ENCODE measurements at regions not wholly inside any gene's neighbourhood (a gene's known extent, or its start where the extent isn't known, plus 50 kb on each side); places are given as distances from the start of the nearest gene placed in this dataset.

DNA sequence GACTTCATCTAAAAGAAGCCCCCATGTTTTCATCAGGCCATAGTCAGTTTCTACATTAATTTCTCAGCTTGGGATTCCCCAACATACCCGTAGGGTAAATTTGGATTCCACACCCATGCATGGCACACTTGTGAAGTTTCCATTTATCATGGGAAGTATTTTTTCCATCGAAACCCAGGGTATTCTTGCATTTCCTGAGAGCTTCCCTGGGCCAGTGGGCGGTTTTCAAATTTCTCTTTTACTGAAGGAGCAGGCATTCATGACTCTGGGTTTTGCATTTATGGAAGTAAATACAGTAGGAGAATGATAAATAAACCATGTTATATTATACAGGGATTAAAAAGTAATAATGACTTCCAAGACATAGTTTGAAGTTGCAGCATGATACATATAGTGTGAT, 93.0 kb upstream of the MAP3K1 start:
- Mint-ChIP-seq H3K27ac (no peak overlapping the region), H3K4me3 (no peak overlapping the region), H3K4me1 (peaks cover 3% of the 10 kb centered on the region), H3K27me3 (peaks cover 16% of the 10 kb centered on the region), H3K36me3 (ENCODE audit: low read depth) (no peaks in the 10 kb centered on the region), H3K9me3 (peaks cover 3% of the 10 kb centered on the region)
- ChIA-PET CTCF (interaction anchor here (0.7 kb wide), 1 partner anchor 34 kb away, joined by 3 read pairs; no protein-coding TSS in a partner anchor), POLR2A (no interaction called here)
- DNase-seq = no peak

GRCh38 chr5:56717253-56717987, 97.9 kb upstream of the MAP3K1 start:
- Mint-ChIP-seq H3K36me3 (ENCODE audit: low read depth) (peaks cover 2% of the 10 kb centered on the region), H3K9me3 (peaks cover 5% of the 10 kb centered on the region), H3K4me3 (no peak overlapping the region), H3K4me1 (peaks cover 12% of the 10 kb centered on the region), H3K27me3 (peaks cover 22% of the 10 kb centered on the region), H3K27ac (no peak overlapping the region)
- DNase-seq = no peak
- ChIA-PET POLR2A (no interaction called here), CTCF (interaction anchor here (0.7 to 1.2 kb wide), 3 partner anchors 22 to 518 kb away, joined by 3 to 4 read pairs (median 3); no protein-coding TSS in a partner anchor)

DNA sequence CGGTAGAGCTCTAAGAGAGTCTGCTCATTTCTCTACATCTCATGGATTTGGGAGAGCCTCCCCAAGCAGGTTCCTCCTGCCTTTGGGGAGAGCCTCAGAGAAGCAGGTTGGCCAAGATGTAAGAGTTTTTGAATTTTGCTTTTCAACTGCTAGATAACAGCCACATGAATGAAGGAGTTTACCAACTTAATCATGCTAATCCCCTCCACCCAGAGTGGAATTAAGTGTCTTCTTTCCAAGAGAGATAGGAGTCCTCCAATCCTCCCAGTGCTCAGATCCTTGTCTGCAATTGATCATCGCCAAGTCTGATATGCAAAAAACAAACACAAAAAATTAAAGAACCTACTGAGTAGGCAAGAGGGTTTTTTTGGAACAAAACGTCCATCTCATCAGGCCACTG, 99.4 kb upstream of the MAP3K1 start:
- peaks cover 22% of the 10 kb centered on the region for H3K27me3 Mint-ChIP-seq
- H3K9me3 Mint-ChIP-seq = peaks cover 7% of the 10 kb centered on the region
- H3K4me3 Mint-ChIP-seq = no peak overlapping the region
- ChIA-PET POLR2A (no interaction called here), CTCF (no interaction called here)
- no peak for DNase-seq
- H3K27ac Mint-ChIP-seq = no peak overlapping the region
- H3K36me3 Mint-ChIP-seq (ENCODE audit: low read depth) = peaks cover 2% of the 10 kb centered on the region
- H3K4me1 Mint-ChIP-seq = peaks cover 20% of the 10 kb centered on the region

- peaks cover 16% of the 10 kb centered on the region for H3K36me3 Mint-ChIP-seq (ENCODE audit: low read depth)
- H3K4me3 Mint-ChIP-seq = no peak overlapping the region
- ChIA-PET CTCF (interaction anchor here (1.0 kb wide), 1 partner anchor 13 kb away, joined by 3 read pairs; no protein-coding TSS in a partner anchor), POLR2A (no interaction called here)
- H3K9me3 Mint-ChIP-seq = peaks cover 23% of the 10 kb centered on the region
- H3K4me1 Mint-ChIP-seq = peaks cover 34% of the 10 kb centered on the region
- peaks cover 16% of the 10 kb centered on the region for H3K27me3 Mint-ChIP-seq
- no peak for DNase-seq
- H3K27ac Mint-ChIP-seq = no peak overlapping the region
These were observed 102.3 kb upstream of the MAP3K1 start for GRCh38 chr5:56712895-56713591.

GRCh38 chr5:56710826-56711590, 104.3 kb upstream of the MAP3K1 start:
- no peak overlapping the region for H3K4me3 Mint-ChIP-seq
- peaks cover 9% of the 10 kb centered on the region for H3K27me3 Mint-ChIP-seq
- DNase-seq = no peak
- no peak overlapping the region for H3K27ac Mint-ChIP-seq
- H3K4me1 Mint-ChIP-seq = peaks cover 25% of the 10 kb centered on the region
- ChIA-PET CTCF (interaction anchor here (0.8 to 1.7 kb wide), 3 partner anchors 10 to 22 kb away, joined by 3 to 6 read pairs (median 3); no protein-coding TSS in a partner anchor), POLR2A (no interaction called here)
- peaks cover 26% of the 10 kb centered on the region for H3K9me3 Mint-ChIP-seq
- H3K36me3 Mint-ChIP-seq (ENCODE audit: low read depth) = peaks cover 20% of the 10 kb centered on the region

DNA sequence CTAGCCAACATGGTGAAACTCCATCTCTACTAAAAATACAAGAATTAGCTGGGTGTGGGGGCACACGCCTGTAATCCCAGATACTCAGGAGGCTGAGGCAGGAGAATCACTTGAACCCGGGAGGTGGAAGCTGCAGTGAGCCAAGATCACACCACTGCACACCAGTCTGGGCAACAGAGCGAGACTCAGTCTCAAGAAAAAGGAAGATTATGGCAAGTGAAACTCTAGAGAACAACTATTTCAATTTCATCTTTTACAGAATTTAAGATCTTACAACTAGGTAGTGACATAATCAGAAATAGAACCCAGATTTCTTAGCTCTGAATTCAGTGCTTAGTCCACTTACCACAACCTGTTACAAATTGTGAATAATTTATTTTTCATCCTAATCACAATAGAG, 108.8 kb upstream of the MAP3K1 start:
- Mint-ChIP-seq H3K36me3 (ENCODE audit: low read depth) (peaks cover 23% of the 10 kb centered on the region), H3K9me3 (peaks cover 25% of the 10 kb centered on the region), H3K4me1 (peaks cover 34% of the 10 kb centered on the region), H3K27me3 (peaks cover 6% of the 10 kb centered on the region), H3K27ac (no peak overlapping the region), H3K4me3 (no peak overlapping the region)
- CTCF ChIA-PET = interaction anchor here (1.0 to 1.2 kb wide), 2 partner anchors 10 to 14 kb away, joined by 3 to 4 read pairs; no protein-coding TSS in a partner anchor
- POLR2A ChIA-PET = no interaction called here
- no peak for DNase-seq

DNA sequence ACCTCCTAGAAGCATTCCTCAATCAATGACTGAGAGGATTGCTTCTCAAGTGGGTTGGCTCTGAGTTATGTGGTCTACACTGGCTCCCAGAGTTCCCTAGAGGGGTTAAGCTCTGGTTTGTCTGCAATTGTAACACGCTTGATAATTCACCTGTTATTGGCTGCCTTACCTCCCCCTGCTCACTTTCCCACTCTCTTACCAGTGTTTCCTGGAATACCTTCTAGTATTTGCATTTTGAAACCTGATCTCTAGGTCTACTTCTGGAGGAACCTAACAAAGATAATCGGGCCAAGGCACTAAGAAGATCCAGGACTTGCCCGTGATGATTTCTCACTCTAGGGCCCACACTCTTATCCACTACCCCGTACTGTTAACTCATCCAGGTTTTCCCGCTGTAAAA, 110.1 kb upstream of the MAP3K1 start:
- CTCF ChIA-PET = interaction anchor here (1.4 kb wide), 1 partner anchor 21 kb away, joined by 4 read pairs; no protein-coding TSS in a partner anchor
- Mint-ChIP-seq H3K4me3 (no peak overlapping the region), H3K27ac (no peak overlapping the region), H3K4me1 (peaks cover 34% of the 10 kb centered on the region), H3K27me3 (peaks cover 6% of the 10 kb centered on the region), H3K36me3 (ENCODE audit: low read depth) (peaks cover 23% of the 10 kb centered on the region), H3K9me3 (peaks cover 22% of the 10 kb centered on the region)
- no peak for DNase-seq
- POLR2A ChIA-PET = no interaction called here

- Mint-ChIP-seq H3K4me3 (no peak overlapping the region), H3K27me3 (peaks cover 3% of the 10 kb centered on the region), H3K36me3 (ENCODE audit: low read depth) (peaks cover 13% of the 10 kb centered on the region), H3K27ac (no peak overlapping the region), H3K4me1 (peaks cover 40% of the 10 kb centered on the region), H3K9me3 (peaks cover 12% of the 10 kb centered on the region)
- ChIA-PET CTCF (interaction anchor here (1.4 kb wide), 1 partner anchor 23 kb away, joined by 4 read pairs; no protein-coding TSS in a partner anchor), POLR2A (no interaction called here)
- no peak for DNase-seq
These were observed 111.4 kb upstream of the MAP3K1 start for GRCh38 chr5:56703952-56704351.

DNA sequence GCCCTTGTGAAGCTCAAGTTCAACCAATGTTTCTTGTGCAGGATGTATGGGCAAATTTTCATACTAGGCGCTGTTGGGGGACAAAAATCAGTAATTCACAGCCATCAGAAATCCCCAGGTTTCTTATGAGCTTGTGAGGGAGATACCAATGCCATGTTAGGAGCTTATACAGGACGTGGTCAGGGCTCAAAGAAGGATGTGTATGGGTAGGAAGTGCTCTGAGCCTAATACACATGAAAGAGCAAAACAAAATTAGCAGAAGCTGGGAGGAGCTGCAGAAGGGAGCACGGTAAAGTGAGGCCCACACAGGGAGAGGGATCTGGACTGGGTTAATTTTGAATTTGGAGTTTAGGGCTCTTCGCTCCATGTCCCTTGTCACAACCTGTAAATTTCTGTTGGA, 114.6 kb upstream of the MAP3K1 start:
- peaks cover 6% of the 10 kb centered on the region for H3K36me3 Mint-ChIP-seq (ENCODE audit: low read depth)
- H3K27ac Mint-ChIP-seq = peak overlapping the region; percentile 58
- DNase-seq = no peak
- CTCF ChIA-PET = interaction anchor here (0.6 to 1.3 kb wide), 5 partner anchors 10 to 14 kb away, joined by 3 to 6 read pairs (median 4); no protein-coding TSS in a partner anchor
- POLR2A ChIA-PET = interaction anchor here (0.6 to 0.7 kb wide), 2 partner anchors 137 to 421 kb away, joined by 3 to 7 read pairs; no protein-coding TSS in a partner anchor
- H3K27me3 Mint-ChIP-seq = no peaks in the 10 kb centered on the region
- H3K9me3 Mint-ChIP-seq = peaks cover 3% of the 10 kb centered on the region
- H3K4me3 Mint-ChIP-seq = no peak overlapping the region
- peaks cover 63% of the 10 kb centered on the region for H3K4me1 Mint-ChIP-seq

DNA sequence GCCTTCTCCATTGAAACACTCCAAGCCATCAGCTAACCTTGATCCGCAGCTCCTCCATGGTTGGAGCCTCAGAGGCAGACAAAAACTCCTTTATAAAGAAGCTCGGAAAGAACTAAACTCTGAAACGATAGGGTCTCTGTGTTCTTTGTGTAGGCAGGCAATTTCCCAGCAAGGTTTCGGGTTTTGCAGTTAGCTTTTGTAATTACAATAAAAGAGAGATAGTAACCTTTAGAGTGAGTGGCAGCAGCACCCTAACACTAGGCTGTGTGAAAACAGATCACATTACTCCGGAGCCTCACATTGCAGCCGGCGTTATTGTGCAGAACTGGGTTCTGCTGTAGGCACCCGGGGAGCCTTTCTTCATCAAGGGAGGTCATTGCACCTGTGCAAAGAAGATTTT, 115.8 kb upstream of the MAP3K1 start:
- peaks cover 9% of the 10 kb centered on the region for H3K9me3 Mint-ChIP-seq
- H3K4me3 Mint-ChIP-seq = no peak overlapping the region
- peak overlapping the region; percentile 83 for H3K27ac Mint-ChIP-seq
- H3K36me3 Mint-ChIP-seq (ENCODE audit: low read depth) = peaks cover 13% of the 10 kb centered on the region
- H3K4me1 Mint-ChIP-seq = peaks cover 71% of the 10 kb centered on the region
- DNase-seq = no peak
- ChIA-PET CTCF (interaction anchor here (0.5 to 2.0 kb wide), 4 partner anchors 9 to 305 kb away, joined by 3 to 7 read pairs (median 4); no protein-coding TSS in a partner anchor), POLR2A (no interaction called here)
- no peaks in the 10 kb centered on the region for H3K27me3 Mint-ChIP-seq

DNA sequence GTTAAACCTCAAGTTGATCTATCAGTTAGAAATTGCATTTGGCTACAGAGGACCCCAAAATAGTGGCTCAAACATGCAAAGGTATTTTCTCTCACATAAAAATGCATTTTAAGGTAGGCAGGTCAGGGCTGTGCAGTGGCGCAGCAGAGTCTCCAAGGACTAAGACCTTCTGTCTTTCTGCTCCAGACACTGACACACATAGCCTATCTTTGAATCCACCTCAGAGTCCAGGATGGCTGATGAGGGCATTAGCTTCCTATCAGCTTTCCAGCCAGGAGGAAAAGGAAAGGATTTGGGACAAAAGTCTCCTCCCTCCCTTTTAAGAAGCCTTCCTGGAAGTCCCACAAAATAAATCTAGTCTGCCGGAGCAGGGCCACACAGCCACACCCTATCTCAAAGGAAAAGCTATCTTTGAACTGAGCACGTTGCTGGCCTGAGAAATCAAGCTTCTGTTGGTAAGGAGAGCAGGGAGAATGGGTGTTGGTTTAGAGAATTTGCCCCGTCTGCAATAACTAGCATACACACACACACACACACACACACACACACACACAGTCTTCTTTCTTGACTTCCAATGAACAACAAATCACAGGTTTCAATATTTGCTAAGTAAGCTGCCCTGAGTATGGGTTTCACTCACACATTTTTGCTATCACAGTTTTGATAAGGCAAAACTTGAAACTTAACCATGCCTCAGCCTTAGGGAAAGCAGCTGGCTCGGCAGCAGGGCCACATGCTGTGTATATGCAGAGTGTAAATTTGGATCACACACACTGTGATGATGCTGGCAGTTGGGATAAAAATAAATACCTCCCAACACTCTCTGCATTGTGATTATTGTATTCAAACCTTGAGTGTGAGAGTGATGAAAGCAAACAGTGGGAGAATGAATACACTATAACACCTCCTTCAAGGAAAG, 116.6 kb upstream of the MAP3K1 start:
- H3K27ac Mint-ChIP-seq = peak overlapping the region; percentile 83
- DNase-seq = no peak
- H3K4me3 Mint-ChIP-seq = no peak overlapping the region
- H3K27me3 Mint-ChIP-seq = no peaks in the 10 kb centered on the region
- H3K4me1 Mint-ChIP-seq = peaks cover 74% of the 10 kb centered on the region
- CTCF ChIA-PET = interaction anchor here (0.5 to 2.0 kb wide), 5 partner anchors 8 to 154 kb away, joined by 3 to 7 read pairs (median 4); no protein-coding TSS in a partner anchor
- H3K36me3 Mint-ChIP-seq (ENCODE audit: low read depth) = peaks cover 19% of the 10 kb centered on the region
- H3K9me3 Mint-ChIP-seq = peaks cover 15% of the 10 kb centered on the region
- POLR2A ChIA-PET = interaction anchor here (0.7 kb wide), 1 partner anchor 30 kb away, joined by 3 read pairs; no protein-coding TSS in a partner anchor

Measured in activated CD4-positive, alpha-beta T cell treated with anti-CD3 and anti-CD28 coated beads, Interleukin-2, amount 10 ng/mL, durations not matched to agents 7 days and 5 days (primary cell).